Thyroid gland (tissue), 4 donors: ENCODE measurements at regions not wholly inside any gene's neighbourhood (a gene's known extent, or its start where the extent isn't known, plus 50 kb on each side); places are given as distances from the start of the nearest gene placed in this dataset.

Source experiments
- DNase-seq, 2 donors: peaks; one replicate each; pipeline ENCODE4 v3.0.0-alpha.2; 2019
- H3K27ac ChIP-seq, 3 donors: fragments of 200-600 bp; sonication (generic); 1 replicate in 2 of 3; 2 replicates in 1 of 3; pipeline ENCODE4 v1.5.1; 2016 to 2019; ENCODE audit warnings: mild to moderate bottlenecking in 1 of 3, moderate library complexity in 1 of 3
- H3K27me3 ChIP-seq: fragments of 200-600 bp; sonication (generic); one replicate; pipeline ENCODE4 v1.5.1; 2019
- H3K36me3 ChIP-seq, 2 donors: fragments of 200-600 bp; sonication (generic); one replicate each; pipeline ENCODE4 v1.5.1; 2016 to 2019
- H3K4me1 ChIP-seq, 2 donors: fragments of 200-600 bp; sonication (generic); one replicate each; pipeline ENCODE4 v1.5.1; 2017 to 2019
- H3K4me3 ChIP-seq, 3 donors: fragments of 200-600 bp; sonication (generic); replicated peaks in 1 of 3; 1 replicate in 2 of 3; 2 replicates in 1 of 3; pipeline ENCODE4 v1.5.1; 2016; ENCODE audit warnings: mild to moderate bottlenecking in 1 of 3
- H3K9me3 ChIP-seq: fragments of 200-600 bp; sonication (generic); one replicate; pipeline ENCODE4 v1.5.1; 2017
- CTCF ChIP-seq, 6 experiments: fragments of 200-600 bp in 3 of 6; fragments of 450-650 bp in 3 of 6; sonication (generic) in 3 of 6; IDR thresholded peaks; one replicate each; pipeline ENCODE4 v1.5.1; 2016 to 2019; ENCODE audit warnings: antibody characterized with exemption in 6 of 6, mild to moderate bottlenecking in 2 of 6, inconsistent platforms in 1 of 6, moderate library complexity in 1 of 6
- POLR2A ChIP-seq, 2 donors: fragments of 450-650 bp; IDR thresholded peaks; one replicate each; pipeline ENCODE4 v1.6.1; 2017; ENCODE audit warnings: antibody characterized with exemption in 2 of 2, mild to moderate bottlenecking in 2 of 2, moderate library complexity in 1 of 2
- WGBS, 2 donors: methylation state at CpG; one replicate each; pipeline ENCODE4 v1.1.5; 2017; 5-methylcytosine and 5-hydroxymethylcytosine counted together
- intact Hi-C: fragments of 100-400 bp; cut with DNase I; formaldehyde crosslinking; loops from one replicate; pipeline ENCODE4 v1.15.1; 2023

- Histone ChIP-seq H3K4me1 (no peaks in the 10 kb centered on the region), H3K27me3 (no peaks in the 10 kb centered on the region), H3K4me3 (no peak overlapping the region), H3K36me3 (no peaks in the 10 kb centered on the region), H3K9me3 (no peaks in the 10 kb centered on the region), H3K27ac (no peak overlapping the region)
- TF ChIP-seq CTCF (IDR thresholded peaks at IDR 0.05) (no peak), POLR2A (IDR thresholded peaks at IDR 0.05) (no peak)
- intact Hi-C loops = no loop called here
- DNase-seq = no peak
- WGBS, 2 donors = 82 to 91% methylated on average over 4 of the region's 4 CpGs
These were observed 193.0 kb upstream of the ZFHX3 start for GRCh38 chr16:73240920-73241319.

- WGBS, 2 donors = 87 to 89% methylated on average over 4 of the region's 4 CpGs
- intact Hi-C loops = no loop called here
These were observed 189.7 kb upstream of the ZFHX3 start for GRCh38 chr16:73237601-73238000.

GRCh38 chr16:73234496-73234895, 186.6 kb upstream of the ZFHX3 start:
- H3K27ac ChIP-seq = no peak overlapping the region
- TF ChIP-seq CTCF (IDR thresholded peaks at IDR 0.05) (no peak), POLR2A (IDR thresholded peaks at IDR 0.05) (no peak)
- DNase-seq = peak in 1 of 2 donors; percentile 8
- no peaks in the 10 kb centered on the region for H3K27me3 ChIP-seq
- WGBS, 2 donors = 54 to 67% methylated on average over 5 of the region's 5 CpGs
- H3K4me1 ChIP-seq = peaks cover 0 to 8% of the 10 kb centered on the region in 2 donors
- H3K9me3 ChIP-seq = no peaks in the 10 kb centered on the region
- H3K4me3 ChIP-seq = no peak overlapping the region
- H3K36me3 ChIP-seq = no peaks in the 10 kb centered on the region
- intact Hi-C loops = no loop called here

More at GRCh38 chr16:73237601-73238000, 189.7 kb upstream of the ZFHX3 start:
- no peak for DNase-seq
- TF ChIP-seq CTCF (IDR thresholded peaks at IDR 0.05) = no peak
- no peak for TF ChIP-seq POLR2A (IDR thresholded peaks at IDR 0.05)
- Histone ChIP-seq H3K4me1 (peaks cover 0 to 8% of the 10 kb centered on the region in 2 donors), H3K27ac (no peak overlapping the region), H3K27me3 (no peaks in the 10 kb centered on the region), H3K4me3 (no peak overlapping the region), H3K9me3 (no peaks in the 10 kb centered on the region), H3K36me3 (no peaks in the 10 kb centered on the region)

- Histone ChIP-seq H3K9me3 (no peaks in the 10 kb centered on the region), H3K4me3 (no peak overlapping the region), H3K27me3 (no peaks in the 10 kb centered on the region), H3K4me1 (peaks cover 0 to 8% of the 10 kb centered on the region in 2 donors), H3K27ac (no peak overlapping the region), H3K36me3 (no peaks in the 10 kb centered on the region)
- no peak for TF ChIP-seq CTCF (IDR thresholded peaks at IDR 0.05)
- no peak for TF ChIP-seq POLR2A (IDR thresholded peaks at IDR 0.05)
- no peak for DNase-seq
- intact Hi-C loops = no loop called here
- 83 to 88% methylated on average over 11 of the region's 11 CpGs for WGBS, 2 donors
These were observed 186.0 kb upstream of the ZFHX3 start for GRCh38 chr16:73233846-73234424.

- intact Hi-C loops = no loop called here
- no peak for TF ChIP-seq POLR2A (IDR thresholded peaks at IDR 0.05)
- no peak for TF ChIP-seq CTCF (IDR thresholded peaks at IDR 0.05)
- WGBS, 2 donors = 69 to 72% methylated on average over 5 of the region's 5 CpGs
- Histone ChIP-seq H3K36me3 (no peaks in the 10 kb centered on the region), H3K27ac (no peak overlapping the region), H3K4me3 (no peak overlapping the region), H3K4me1 (peaks cover 0 to 8% of the 10 kb centered on the region in 2 donors), H3K27me3 (no peaks in the 10 kb centered on the region), H3K9me3 (no peaks in the 10 kb centered on the region)
- no peak for DNase-seq
These were observed 185.4 kb upstream of the ZFHX3 start for GRCh38 chr16:73233329-73233765.
